ENCODE measurements at regions not wholly inside any gene's neighbourhood (a gene's known extent, or its start where the extent isn't known, plus 50 kb on each side); places are given as distances from the start of the nearest gene placed in this dataset.

DNA sequence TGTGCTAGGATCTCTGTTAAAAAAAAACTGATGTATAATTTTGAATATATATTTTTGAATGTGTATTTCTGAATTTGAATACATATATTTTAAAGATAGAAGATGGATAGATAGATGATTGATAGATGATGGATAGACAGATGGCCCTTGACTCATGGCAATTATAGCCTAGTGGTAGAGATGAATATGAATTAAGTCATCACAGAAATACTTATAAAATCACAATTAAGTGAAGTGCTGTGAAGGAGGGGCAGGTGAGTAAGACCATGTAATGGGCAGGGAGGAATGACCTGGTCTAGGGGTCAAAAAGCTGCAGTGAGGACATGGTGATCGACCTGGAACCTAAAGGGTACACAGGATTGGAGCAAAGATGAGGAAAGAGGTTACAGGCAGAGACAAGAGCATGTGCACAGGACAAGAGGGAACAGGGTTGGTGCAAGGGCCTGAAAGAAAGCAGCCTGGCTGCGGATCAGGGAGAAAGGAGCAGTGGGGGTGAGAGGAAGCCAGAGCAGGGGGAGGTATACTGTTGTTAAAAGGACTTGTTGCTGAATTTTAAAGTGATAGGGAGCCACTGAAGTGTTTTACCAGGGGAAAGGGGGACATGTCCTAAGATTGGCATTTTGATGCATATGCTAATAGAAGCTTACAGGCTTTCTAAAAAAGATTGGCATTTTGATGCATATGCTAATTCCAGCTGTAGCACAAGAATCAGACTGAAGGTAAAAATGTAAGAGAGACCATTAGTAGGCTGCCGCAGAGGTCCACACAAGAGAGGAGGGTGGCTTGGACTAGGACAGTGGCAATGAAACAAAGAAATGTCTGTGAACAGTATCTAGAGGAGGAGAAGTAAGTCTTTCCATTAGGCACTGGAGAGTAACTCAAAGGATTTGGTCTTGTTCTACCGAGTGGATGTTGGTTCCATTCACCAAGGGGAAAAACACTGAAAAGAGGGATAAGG, 527.8 kb downstream of the AGTPBP1 start:
- intact Hi-C loops (cut with micrococcal nuclease) = no loop called here
- Mint-ChIP-seq H3K9me3 (no peaks in the 10 kb centered on the region), H3K4me1 (ENCODE audit: low read depth) (no peaks in the 10 kb centered on the region), H3K36me3 (ENCODE audit: low read depth) (no peaks in the 10 kb centered on the region), H3K27me3 (no peaks in the 10 kb centered on the region), H3K4me3 (no peak overlapping the region), H3K27ac (no peak overlapping the region)

DNA sequence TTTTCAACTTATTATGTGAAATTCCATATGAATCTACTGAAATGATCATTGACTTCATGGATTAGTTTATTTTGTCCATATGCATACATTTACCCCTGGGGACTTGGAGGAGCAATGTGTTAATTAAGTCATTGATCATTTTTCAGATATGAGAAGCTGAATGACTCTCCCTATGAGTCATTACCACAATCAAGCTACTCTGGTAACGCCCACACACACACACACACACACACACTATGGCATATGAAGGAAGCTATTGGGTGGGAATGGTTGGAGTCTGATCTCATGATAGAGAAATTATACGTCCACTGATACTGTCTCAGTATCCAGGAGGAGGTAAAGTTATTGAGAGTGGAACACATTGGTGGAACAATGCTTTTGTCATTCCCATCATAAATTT, 528.9 kb downstream of the AGTPBP1 start:
- Mint-ChIP-seq H3K36me3 (ENCODE audit: low read depth) (no peaks in the 10 kb centered on the region), H3K27me3 (no peaks in the 10 kb centered on the region)

DNA sequence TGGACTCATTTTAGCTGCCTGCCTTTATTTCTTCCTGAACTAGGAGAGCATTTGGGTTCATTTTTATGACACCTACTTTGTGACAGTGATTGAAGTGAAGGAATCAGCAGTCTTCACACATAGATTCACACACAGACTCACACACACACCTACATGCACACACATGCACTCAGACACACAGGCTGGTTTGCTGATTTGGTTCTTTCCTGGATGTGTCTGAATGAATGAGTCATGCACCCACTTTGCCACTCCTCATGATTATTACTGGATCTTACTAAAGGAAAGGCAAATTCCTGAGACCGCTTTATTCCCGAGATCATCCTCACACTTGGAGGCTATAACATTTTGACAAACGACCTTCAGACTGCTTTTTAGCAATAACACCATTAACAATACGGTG, 529.5 kb downstream of the AGTPBP1 start:
- H3K9me3 Mint-ChIP-seq = peaks cover 10% of the 10 kb centered on the region
- no peaks in the 10 kb centered on the region for H3K27me3 Mint-ChIP-seq
- H3K4me1 Mint-ChIP-seq (ENCODE audit: low read depth) = no peaks in the 10 kb centered on the region
- intact Hi-C loops (cut with micrococcal nuclease) = no loop called here
- H3K27ac Mint-ChIP-seq = no peak overlapping the region
- no peak overlapping the region for H3K4me3 Mint-ChIP-seq
- H3K36me3 Mint-ChIP-seq (ENCODE audit: low read depth) = no peaks in the 10 kb centered on the region

More for the DNA sequence above, 528.9 kb downstream of the AGTPBP1 start:
- H3K4me3 Mint-ChIP-seq = no peak overlapping the region
- intact Hi-C loops (cut with micrococcal nuclease) = no loop called here
- H3K27ac Mint-ChIP-seq = no peak overlapping the region
- no peaks in the 10 kb centered on the region for H3K4me1 Mint-ChIP-seq (ENCODE audit: low read depth)
- H3K9me3 Mint-ChIP-seq = peaks cover 3% of the 10 kb centered on the region

DNA sequence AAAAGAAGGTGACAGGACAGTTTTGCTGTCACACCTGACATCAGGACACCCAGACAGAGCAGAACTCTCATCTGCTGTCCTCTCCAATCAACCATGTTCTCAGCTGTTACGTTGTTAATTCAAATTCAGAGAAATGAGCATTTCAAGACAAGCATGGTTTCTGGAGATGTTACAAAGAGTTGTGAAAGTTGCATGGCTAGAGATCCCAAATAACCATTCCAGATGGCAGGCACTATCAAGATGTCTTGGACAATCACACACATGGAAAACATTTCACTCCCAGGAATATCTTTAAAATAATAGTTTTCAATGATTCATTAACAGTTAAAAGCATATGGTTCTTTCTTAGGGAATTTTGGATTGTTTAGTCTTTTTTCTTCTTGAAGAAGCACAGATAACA, 533.1 kb downstream of the AGTPBP1 start:
- H3K27me3 Mint-ChIP-seq = no peaks in the 10 kb centered on the region
- peaks cover 10% of the 10 kb centered on the region for H3K9me3 Mint-ChIP-seq
- no peak overlapping the region for H3K27ac Mint-ChIP-seq
- intact Hi-C loops (cut with micrococcal nuclease) = no loop called here
- no peaks in the 10 kb centered on the region for H3K36me3 Mint-ChIP-seq (ENCODE audit: low read depth)
- H3K4me1 Mint-ChIP-seq (ENCODE audit: low read depth) = no peaks in the 10 kb centered on the region
- H3K4me3 Mint-ChIP-seq = no peak overlapping the region

DNA sequence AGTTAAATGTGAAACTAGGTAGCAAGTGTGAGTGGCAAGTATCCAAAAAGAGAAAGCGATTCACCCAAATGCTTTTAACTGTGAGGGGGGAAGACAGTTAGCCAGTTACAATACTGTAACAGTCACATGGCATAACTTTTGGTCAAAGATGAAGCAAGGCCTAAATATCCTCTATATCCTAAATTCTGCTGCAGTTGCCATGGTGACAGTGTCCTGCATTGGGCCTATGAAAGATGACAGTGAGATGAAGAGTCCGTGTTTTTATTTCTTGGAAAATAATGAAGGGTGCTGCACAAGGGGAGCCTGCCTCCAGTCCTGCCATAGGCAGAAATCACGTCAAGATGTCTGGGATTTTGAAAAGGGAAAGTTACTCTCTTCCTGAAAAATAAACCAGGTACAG, 534.6 kb downstream of the NTRK2 start:
- H3K4me1 Mint-ChIP-seq (ENCODE audit: low read depth) = no peaks in the 10 kb centered on the region
- H3K36me3 Mint-ChIP-seq (ENCODE audit: low read depth) = no peaks in the 10 kb centered on the region
- intact Hi-C loops (cut with micrococcal nuclease) = no loop called here

DNA sequence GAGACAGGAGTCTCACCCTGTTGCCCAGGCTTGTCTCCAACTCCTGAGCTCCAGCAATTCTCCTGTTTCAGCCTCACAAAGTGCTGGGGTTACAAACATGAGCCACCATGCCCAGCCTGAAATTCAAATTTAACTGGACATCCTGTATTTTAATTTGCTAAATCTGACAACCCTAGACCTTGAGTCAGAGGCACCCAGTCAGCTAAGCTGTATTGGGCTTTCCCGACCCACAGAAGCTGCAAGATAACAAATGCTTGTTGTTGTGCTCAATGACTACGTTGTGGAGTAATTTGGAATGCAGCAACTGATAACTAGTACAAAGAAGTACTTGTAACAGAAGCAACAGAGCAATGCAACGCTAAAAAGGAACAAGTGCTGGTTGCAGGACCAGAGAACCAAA, 533.1 kb downstream of the NTRK2 start:
- Mint-ChIP-seq H3K4me1 (ENCODE audit: low read depth) (no peaks in the 10 kb centered on the region), H3K27me3 (no peaks in the 10 kb centered on the region), H3K36me3 (ENCODE audit: low read depth) (no peaks in the 10 kb centered on the region), H3K9me3 (peaks cover 4% of the 10 kb centered on the region), H3K27ac (no peak overlapping the region), H3K4me3 (no peak overlapping the region)
- intact Hi-C loops (cut with micrococcal nuclease) = no loop called here

More for the DNA sequence above, 534.6 kb downstream of the NTRK2 start:
- H3K27ac Mint-ChIP-seq = no peak overlapping the region
- peaks cover 10% of the 10 kb centered on the region for H3K9me3 Mint-ChIP-seq
- H3K27me3 Mint-ChIP-seq = no peaks in the 10 kb centered on the region
- no peak overlapping the region for H3K4me3 Mint-ChIP-seq

DNA sequence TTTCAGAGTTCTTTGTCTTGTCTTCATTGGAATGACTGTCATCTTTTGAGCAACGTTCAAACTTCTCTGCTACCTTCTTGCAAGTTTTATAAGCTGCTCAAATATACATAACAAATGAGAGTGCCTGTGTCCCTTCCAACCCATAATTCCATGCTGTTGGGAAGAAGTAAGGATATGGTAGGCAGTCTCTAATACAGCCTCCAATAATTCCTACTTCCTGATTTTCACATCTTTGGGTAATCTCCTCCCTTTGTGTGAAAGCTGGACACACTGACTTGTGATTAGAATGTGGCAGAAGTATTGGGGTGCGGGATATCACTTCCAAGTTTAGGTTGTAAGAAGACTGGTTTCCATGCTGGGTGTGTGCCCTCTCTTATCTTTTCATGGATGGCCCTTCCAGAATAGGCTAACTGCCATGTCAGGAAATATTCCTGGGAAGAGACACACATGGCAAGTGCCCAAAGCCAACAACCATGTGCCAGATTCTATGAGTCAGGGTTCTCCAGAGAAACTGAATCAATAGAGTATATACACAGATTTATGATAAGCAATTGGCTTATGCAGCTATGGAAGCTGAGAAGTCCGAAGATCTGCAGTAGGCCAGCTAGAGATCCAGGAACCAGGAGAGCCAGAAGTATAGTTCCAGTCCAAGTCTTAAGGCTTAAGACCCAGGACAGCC, 531.3 kb downstream of the NTRK2 start:
- Mint-ChIP-seq H3K27ac (no peak overlapping the region), H3K27me3 (no peaks in the 10 kb centered on the region), H3K36me3 (ENCODE audit: low read depth) (no peaks in the 10 kb centered on the region), H3K4me3 (no peak overlapping the region), H3K9me3 (no peaks in the 10 kb centered on the region), H3K4me1 (ENCODE audit: low read depth) (no peaks in the 10 kb centered on the region)
- intact Hi-C loops (cut with micrococcal nuclease) = no loop called here

DNA sequence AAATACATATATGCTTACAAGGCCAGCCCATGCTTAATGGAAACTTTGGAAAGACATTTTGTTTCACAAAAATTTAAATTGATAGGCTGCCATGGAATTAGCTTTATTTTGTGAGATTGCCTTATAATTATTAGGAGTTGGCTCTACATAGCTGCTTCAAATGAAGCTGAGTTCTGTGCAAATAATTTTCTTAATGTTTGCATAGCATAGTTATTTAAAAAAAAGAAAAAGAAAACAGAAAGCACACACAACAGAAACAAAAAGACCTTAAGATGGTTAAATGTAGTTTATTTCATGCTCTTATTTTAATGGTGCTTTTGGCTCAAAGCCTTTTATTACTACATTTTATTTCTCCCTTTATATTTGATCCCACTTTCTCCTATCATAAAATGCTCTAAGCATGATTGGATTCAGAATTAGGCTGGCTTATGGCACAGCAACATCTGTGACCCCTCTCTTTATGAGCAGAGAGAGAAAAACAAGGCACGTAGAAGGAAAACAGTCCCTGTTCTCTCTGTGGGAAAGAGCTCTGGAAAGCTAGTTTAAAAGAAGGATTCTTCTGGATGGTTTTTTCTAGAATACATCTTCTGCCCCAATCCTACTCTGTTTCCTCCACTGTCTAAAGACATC, 530.5 kb downstream of the NTRK2 start:
- H3K27me3 Mint-ChIP-seq = no peaks in the 10 kb centered on the region
- no peaks in the 10 kb centered on the region for H3K4me1 Mint-ChIP-seq (ENCODE audit: low read depth)
- H3K36me3 Mint-ChIP-seq (ENCODE audit: low read depth) = no peaks in the 10 kb centered on the region
- peaks cover 4% of the 10 kb centered on the region for H3K9me3 Mint-ChIP-seq
- no peak overlapping the region for H3K4me3 Mint-ChIP-seq
- intact Hi-C loops (cut with micrococcal nuclease) = no loop called here
- no peak overlapping the region for H3K27ac Mint-ChIP-seq

DNA sequence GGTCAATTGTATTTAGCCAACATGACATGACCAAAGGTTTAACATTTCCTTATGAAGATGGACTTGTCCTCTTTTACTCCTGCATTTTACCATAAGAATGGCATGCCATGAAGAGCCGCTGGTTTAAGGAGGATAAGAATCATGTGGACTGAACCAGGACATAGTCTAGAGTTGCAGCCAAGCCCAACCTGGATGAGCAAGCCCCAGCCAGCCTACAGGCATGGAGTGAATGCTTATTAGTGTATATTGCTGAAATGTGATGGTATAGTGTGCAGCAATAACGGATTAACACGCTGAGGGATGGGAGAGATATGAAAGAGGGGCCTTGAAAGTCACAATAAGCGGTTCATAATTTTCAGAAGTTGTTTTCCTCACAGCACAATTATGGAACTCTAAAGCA, 523.2 kb downstream of the NTRK2 start:
- H3K9me3 Mint-ChIP-seq = peaks cover 18% of the 10 kb centered on the region
- H3K27me3 Mint-ChIP-seq = no peaks in the 10 kb centered on the region
- intact Hi-C loops (cut with micrococcal nuclease) = no loop called here

DNA sequence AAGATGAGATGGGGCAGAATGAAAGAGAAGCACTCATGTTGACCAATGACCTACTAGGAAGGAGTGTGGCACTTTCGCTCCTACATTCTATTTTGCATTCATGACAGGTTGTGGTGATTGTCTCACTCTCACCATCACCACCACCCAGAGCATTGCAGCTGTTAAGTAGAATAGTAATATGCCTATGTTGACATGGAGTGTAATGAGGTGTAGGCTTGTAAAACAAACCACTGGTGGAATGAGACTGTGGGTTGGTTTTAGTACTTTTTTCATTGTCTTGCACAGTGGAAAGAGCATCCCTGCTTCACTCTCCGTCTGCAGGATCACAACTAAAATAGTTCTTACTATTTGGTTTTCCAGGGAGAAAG, 516.7 kb downstream of the NTRK2 start:
- no peaks in the 10 kb centered on the region for H3K27me3 Mint-ChIP-seq
- no peak overlapping the region for H3K4me3 Mint-ChIP-seq
- H3K36me3 Mint-ChIP-seq (ENCODE audit: low read depth) = no peaks in the 10 kb centered on the region
- no peak overlapping the region for H3K27ac Mint-ChIP-seq
- no peaks in the 10 kb centered on the region for H3K4me1 Mint-ChIP-seq (ENCODE audit: low read depth)
- H3K9me3 Mint-ChIP-seq = no peaks in the 10 kb centered on the region
- intact Hi-C loops (cut with micrococcal nuclease) = no loop called here

More for the DNA sequence above, 523.2 kb downstream of the NTRK2 start:
- H3K4me3 Mint-ChIP-seq = no peak overlapping the region
- H3K36me3 Mint-ChIP-seq (ENCODE audit: low read depth) = no peaks in the 10 kb centered on the region
- no peaks in the 10 kb centered on the region for H3K4me1 Mint-ChIP-seq (ENCODE audit: low read depth)
- H3K27ac Mint-ChIP-seq = no peak overlapping the region

DNA sequence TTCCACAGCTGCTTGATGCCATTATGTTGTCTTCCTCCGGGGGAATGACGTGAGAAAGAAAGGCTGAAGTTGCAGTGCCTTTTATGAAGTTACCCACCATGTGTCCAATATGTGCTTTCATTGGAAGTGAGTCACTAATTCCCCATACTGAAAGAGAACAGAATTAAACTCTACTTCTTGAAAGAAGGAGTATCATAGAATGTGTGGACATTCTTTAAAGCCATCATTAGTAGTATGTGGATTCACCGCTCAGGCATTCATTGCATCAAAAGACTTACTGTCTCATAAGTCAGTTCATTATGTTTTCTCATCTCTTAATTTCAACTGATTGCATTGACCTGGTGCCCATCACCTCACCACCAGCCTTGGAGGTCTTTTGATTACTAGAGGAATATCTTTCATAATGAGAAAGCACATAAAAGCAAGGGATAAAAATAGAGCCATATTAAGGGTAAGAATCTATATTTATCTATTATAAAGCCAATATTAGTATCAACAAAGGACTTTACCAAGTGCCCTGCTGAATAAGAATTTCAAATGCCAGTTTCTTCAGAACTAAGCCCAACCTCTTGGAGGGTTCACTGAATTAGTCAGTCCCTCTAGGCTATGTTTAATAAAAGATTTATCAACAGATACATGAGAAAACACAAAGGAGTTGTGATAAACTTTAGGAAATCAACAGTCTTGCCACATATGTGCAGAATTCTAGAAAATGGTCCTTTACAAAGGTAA, 516.1 kb downstream of the NTRK2 start:
- intact Hi-C loops (cut with micrococcal nuclease) = no loop called here
- no peaks in the 10 kb centered on the region for H3K9me3 Mint-ChIP-seq
- no peaks in the 10 kb centered on the region for H3K4me1 Mint-ChIP-seq (ENCODE audit: low read depth)
- no peak overlapping the region for H3K27ac Mint-ChIP-seq
- no peak overlapping the region for H3K4me3 Mint-ChIP-seq
- no peaks in the 10 kb centered on the region for H3K27me3 Mint-ChIP-seq
- no peaks in the 10 kb centered on the region for H3K36me3 Mint-ChIP-seq (ENCODE audit: low read depth)

DNA sequence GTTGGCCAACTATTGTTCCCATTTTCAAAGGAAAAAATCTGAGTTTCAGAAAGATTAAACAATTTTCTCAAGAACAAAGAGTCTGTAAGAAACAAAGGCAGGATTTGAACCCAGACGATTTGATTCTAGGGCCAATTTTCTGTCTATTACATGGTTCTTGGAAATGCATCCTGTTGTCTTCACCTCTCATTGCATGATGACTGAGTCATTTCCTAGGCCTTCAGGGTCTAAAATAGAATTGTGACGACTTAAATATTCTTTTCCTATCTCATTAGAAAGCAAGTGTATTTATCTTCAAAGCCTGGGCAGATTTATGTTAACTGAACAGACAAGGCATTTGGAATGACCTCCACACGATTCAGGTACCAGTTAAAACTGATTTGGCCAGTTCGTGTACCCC, 512.9 kb downstream of the NTRK2 start:
- Mint-ChIP-seq H3K9me3 (no peaks in the 10 kb centered on the region), H3K4me1 (ENCODE audit: low read depth) (no peaks in the 10 kb centered on the region), H3K27ac (no peak overlapping the region), H3K36me3 (ENCODE audit: low read depth) (no peaks in the 10 kb centered on the region), H3K4me3 (no peak overlapping the region), H3K27me3 (no peaks in the 10 kb centered on the region)
- intact Hi-C loops (cut with micrococcal nuclease) = no loop called here

DNA sequence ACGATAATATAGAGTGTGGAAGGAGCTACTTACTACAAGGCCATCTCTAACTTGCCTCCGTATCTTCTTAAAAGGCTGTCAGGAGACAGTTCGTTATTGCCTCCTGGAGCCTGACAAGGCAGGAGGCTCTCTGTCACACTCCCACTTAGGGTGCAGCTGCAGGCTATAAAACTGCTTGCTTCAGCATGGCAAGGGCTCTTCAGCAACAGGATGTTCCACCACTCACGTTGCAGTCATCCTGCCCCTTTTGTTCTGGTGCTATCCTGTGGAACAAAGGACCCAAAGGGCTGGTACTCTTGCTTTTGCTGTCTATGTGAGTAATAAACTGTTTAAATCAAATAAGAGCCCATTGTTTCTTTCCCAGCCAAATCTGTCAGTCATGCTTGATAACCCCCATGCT, 508.9 kb downstream of the NTRK2 start:
- Mint-ChIP-seq H3K36me3 (ENCODE audit: low read depth) (no peaks in the 10 kb centered on the region), H3K9me3 (no peaks in the 10 kb centered on the region), H3K4me3 (no peak overlapping the region), H3K4me1 (ENCODE audit: low read depth) (no peaks in the 10 kb centered on the region), H3K27me3 (no peaks in the 10 kb centered on the region), H3K27ac (no peak overlapping the region)
- intact Hi-C loops (cut with micrococcal nuclease) = no loop called here

DNA sequence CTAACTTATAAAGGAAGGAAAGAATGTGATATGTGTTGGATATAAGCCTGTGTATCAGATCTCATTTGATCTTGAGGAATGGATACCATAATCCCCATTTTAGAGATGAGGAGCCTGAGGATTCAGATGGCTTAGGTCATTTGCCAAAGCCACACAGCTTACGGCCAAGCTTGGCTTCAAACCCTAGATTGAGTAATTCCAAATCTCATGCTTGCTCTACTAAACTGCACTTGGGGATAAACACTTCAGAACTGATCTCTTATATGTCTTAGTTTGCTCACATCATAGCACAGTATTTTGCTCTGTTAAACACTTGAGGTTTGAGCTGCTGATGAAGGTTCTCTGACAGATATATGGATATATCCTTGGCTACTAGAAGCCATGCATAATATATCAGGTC, 504.4 kb downstream of the NTRK2 start:
- no peak overlapping the region for H3K4me3 Mint-ChIP-seq
- H3K27me3 Mint-ChIP-seq = no peaks in the 10 kb centered on the region
- H3K36me3 Mint-ChIP-seq (ENCODE audit: low read depth) = no peaks in the 10 kb centered on the region
- H3K4me1 Mint-ChIP-seq (ENCODE audit: low read depth) = no peaks in the 10 kb centered on the region
- intact Hi-C loops (cut with micrococcal nuclease) = no loop called here
- H3K9me3 Mint-ChIP-seq = peaks cover 6% of the 10 kb centered on the region
- H3K27ac Mint-ChIP-seq = no peak overlapping the region
